DND-41 (cell line): ENCODE measurements at regions not wholly inside any gene's neighbourhood (a gene's known extent, or its start where the extent isn't known, plus 50 kb on each side); places are given as distances from the start of the nearest gene placed in this dataset.
"Not testable (repeated sequence)": the region's sequence is repeated elsewhere in the genome, so short reads cannot be mapped to it uniquely, and the experiment has no call there.

Source experiments
- ATAC-seq: fragments of 200-7000 bp; cut with Tn5 transposase; 3 replicates; pipeline ENCODE4 v1.9.1; 2021; ENCODE audit warnings: low read depth; ENCODE audit not compliant: insufficient read depth
- DNase-seq: peaks from one replicate; pipeline ENCODE4 v3.0.0-alpha.2; 2020
- H2AFZ ChIP-seq: 2 replicates; pipeline ENCODE4 v1.6.0; 2012; ENCODE audit warnings: low read depth, low read length
- H3K27ac ChIP-seq: 2 replicates; pipeline ENCODE4 v1.5.1; 2012; ENCODE audit warnings: low read length, inconsistent platforms
- H3K27me3 ChIP-seq: fragments of 200-600 bp; sonication (generic); 2 replicates; pipeline ENCODE4 v1.6.0; 2012; ENCODE audit warnings: low read length, mild to moderate bottlenecking, inconsistent platforms; ENCODE audit not compliant: insufficient read depth, poor library complexity
- H3K36me3 ChIP-seq: 2 replicates; pipeline ENCODE4 v1.5.1; 2012; ENCODE audit warnings: low read length, inconsistent platforms; ENCODE audit not compliant: insufficient read depth
- H3K4me1 ChIP-seq: 2 replicates; pipeline ENCODE4 v1.5.1; 2012; ENCODE audit warnings: mild to moderate bottlenecking, low read length; ENCODE audit not compliant: insufficient read depth
- H3K4me2 ChIP-seq: 2 replicates; pipeline ENCODE4 v1.6.0; 2012; ENCODE audit warnings: mild to moderate bottlenecking, moderate library complexity, low read length, inconsistent platforms; ENCODE audit not compliant: insufficient read depth
- H3K4me3 ChIP-seq, 2 experiments: fragments of 200-600 bp in 1 of 2; shearing (Covaris generic) in 1 of 2; 2 replicates each; pipeline ENCODE4 v1.5.1; 2012 to 2016; ENCODE audit warnings: inconsistent platforms in 2 of 2, low read length in 2 of 2, mild to moderate bottlenecking in 2 of 2, low read depth in 1 of 2, moderate library complexity in 1 of 2
- H3K79me2 ChIP-seq: 2 replicates; pipeline ENCODE4 v1.6.0; 2012; ENCODE audit warnings: low read length, inconsistent platforms; ENCODE audit not compliant: insufficient read depth
- H3K9ac ChIP-seq: 2 replicates; pipeline ENCODE4 v1.6.0; 2012; ENCODE audit warnings: low read depth, mild to moderate bottlenecking, inconsistent platforms, low read length, moderate library complexity
- H3K9me3 ChIP-seq: 2 replicates; pipeline ENCODE4 v1.5.1; 2012; ENCODE audit warnings: low read length, moderate library complexity, mild to moderate bottlenecking, inconsistent platforms; ENCODE audit not compliant: insufficient read depth, severe bottlenecking
- H4K20me1 ChIP-seq: 2 replicates; pipeline ENCODE4 v1.6.0; 2012; ENCODE audit warnings: low read length; ENCODE audit not compliant: insufficient read depth
- CTCF ChIP-seq: IDR thresholded peaks from 2 replicates; pipeline ENCODE4 v1.5.1; 2012; ENCODE audit warnings: borderline replicate concordance, low read length, moderate library complexity, mild to moderate bottlenecking; ENCODE audit not compliant: poor library complexity, severe bottlenecking; ENCODE audit errors: extremely low read depth
- EZH2 ChIP-seq: IDR thresholded peaks from 3 replicates; pipeline ENCODE4 v1.6.1; 2012; ENCODE audit warnings: borderline replicate concordance, low read depth, mild to moderate bottlenecking, moderate library complexity, low read length, inconsistent platforms; ENCODE audit not compliant: severe bottlenecking

DNA sequence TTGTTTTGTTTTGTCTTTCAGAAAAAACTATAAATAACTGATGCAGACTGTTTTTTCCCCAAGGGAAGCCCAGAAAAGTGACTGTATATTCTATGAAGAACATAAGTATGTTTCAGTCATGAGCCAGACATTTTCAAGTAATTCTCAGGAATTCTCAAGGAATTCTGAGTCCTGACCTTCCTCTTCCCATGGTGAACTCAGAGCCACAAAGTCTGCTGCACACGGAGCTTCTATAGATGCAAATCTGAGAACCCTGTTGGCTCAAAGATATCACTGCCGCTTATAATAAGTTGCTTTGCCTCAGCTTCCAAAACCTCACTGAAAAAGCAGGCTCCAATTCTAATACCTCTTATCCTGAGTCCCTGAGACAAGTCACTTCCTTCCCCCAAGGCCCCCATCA is 418.5 kb upstream of the RUNX1 start:
- Histone ChIP-seq H3K9ac (no peak overlapping the region), H3K27ac (no peak overlapping the region; the same call in 1 of the 2 replicates), H2AFZ (no peak overlapping the region), H3K27me3 (no peaks in the 10 kb centered on the region), H3K4me3 (no peak overlapping the region), H3K4me1 (peaks cover 37% of the 10 kb centered on the region), H3K79me2 (no peaks in the 10 kb centered on the region), H3K36me3 (no peaks in the 10 kb centered on the region), H3K4me2 (no peak overlapping the region), H4K20me1 (no peaks in the 10 kb centered on the region), H3K9me3 (peaks cover 3% of the 10 kb centered on the region)
- ATAC-seq (no peak), DNase-seq (no peak)
- TF ChIP-seq CTCF = no peak
- no peak for TF ChIP-seq EZH2

DNA sequence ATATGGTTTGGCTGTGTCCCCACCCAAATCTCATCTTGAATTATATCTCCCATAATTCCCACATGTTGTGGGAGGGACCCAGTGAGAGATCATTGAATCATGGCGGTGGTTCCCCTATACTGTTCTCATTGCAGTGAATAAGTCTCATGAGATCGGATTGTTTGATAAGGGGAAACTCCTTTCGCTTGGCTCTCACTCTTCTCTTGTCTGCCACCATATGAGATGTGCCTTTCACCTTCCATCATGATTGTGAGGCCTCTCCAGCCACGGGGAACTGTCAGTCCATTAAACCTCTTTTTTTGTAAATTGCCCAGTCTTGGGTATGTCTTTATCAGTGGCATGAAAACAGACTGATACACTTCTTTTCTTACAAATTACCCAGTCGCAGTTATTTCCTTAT is 417.6 kb upstream of the RUNX1 start:
- not testable (repeated sequence) for H4K20me1 ChIP-seq, H3K36me3 ChIP-seq, H3K9me3 ChIP-seq, ATAC-seq, H3K79me2 ChIP-seq, DNase-seq, H3K27me3 ChIP-seq, H2AFZ ChIP-seq, H3K4me3 ChIP-seq, H3K9ac ChIP-seq, H3K4me2 ChIP-seq
- Histone ChIP-seq H3K27ac (peak overlapping the region; percentile 37; the same call in 1 of the 2 replicates), H3K4me1 (peaks cover 33% of the 10 kb centered on the region)

DNA sequence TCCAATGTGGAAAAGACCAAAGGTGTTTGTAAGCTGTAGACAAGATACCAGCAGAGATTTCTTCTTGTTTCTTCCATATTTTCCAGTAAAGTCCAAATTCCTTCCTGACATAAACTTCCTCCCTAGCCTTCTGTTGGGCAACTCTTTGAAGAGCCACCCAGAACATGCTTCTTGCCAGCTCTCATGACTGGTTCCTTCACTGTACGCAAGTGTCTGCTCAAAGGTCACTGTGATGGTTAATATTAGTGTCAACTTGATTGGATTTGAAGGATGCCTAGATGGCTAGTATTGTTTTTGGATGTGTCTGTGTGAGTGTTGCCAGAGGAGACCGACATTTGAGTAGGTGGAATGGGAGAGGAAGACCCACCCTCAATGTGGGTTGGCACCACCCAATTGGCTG is 416.6 kb upstream of the RUNX1 start:
- no peak for ATAC-seq
- H3K9me3 ChIP-seq = peaks cover 3% of the 10 kb centered on the region
- H3K27me3 ChIP-seq = no peaks in the 10 kb centered on the region
- no peaks in the 10 kb centered on the region for H3K79me2 ChIP-seq
- no peak overlapping the region for H3K9ac ChIP-seq
- no peaks in the 10 kb centered on the region for H4K20me1 ChIP-seq
- no peak overlapping the region for H3K4me2 ChIP-seq
- H3K36me3 ChIP-seq = no peaks in the 10 kb centered on the region
- DNase-seq = no peak
- no peak for TF ChIP-seq EZH2
- TF ChIP-seq CTCF = no peak
- peaks cover 29% of the 10 kb centered on the region for H3K4me1 ChIP-seq
- no peak overlapping the region for H3K4me3 ChIP-seq
- H2AFZ ChIP-seq = no peak overlapping the region
- no peak overlapping the region for H3K27ac ChIP-seq

DNA sequence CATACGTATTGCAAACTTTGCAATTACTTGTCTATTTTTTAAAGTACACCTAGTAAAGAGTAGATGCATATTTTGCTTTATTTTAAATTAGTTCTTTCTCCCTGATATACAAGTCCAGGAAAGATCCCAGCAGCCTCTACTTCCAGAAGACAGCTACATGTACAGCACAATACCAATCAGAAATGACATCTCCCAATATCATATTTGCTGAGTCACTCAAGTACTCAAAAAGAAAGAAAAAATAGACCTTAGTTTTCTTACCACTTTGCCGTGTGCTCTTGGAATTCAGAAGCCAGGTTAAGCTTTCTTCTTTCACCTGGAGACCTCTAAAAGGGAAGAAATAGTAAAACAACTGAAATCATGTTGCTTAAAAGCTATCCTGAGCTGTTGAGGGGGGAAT is 412.6 kb upstream of the RUNX1 start:
- H2AFZ ChIP-seq = peak overlapping the region; percentile 33
- no peak overlapping the region for H3K4me2 ChIP-seq

More for the DNA sequence above, 412.6 kb upstream of the RUNX1 start:
- Histone ChIP-seq H3K36me3 (no peaks in the 10 kb centered on the region), H3K27ac (no peak overlapping the region), H3K79me2 (no peaks in the 10 kb centered on the region), H3K9ac (no peak overlapping the region), H3K9me3 (peaks cover 2% of the 10 kb centered on the region), H3K27me3 (no peaks in the 10 kb centered on the region), H4K20me1 (no peaks in the 10 kb centered on the region), H3K4me1 (peaks cover 14% of the 10 kb centered on the region), H3K4me3 (no peak overlapping the region)
- DNase-seq (no peak), ATAC-seq (no peak; the same call in 2 of the 3 replicates)
- TF ChIP-seq EZH2 (no peak), CTCF (no peak)
